HG03575 (cell line): ENCODE measurements at regions not wholly inside any gene's neighbourhood (a gene's known extent, or its start where the extent isn't known, plus 50 kb on each side); places are given as distances from the start of the nearest gene placed in this dataset.

Source experiments
- ATAC-seq: cut with Tn5 transposase; IDR thresholded peaks from one replicate; pipeline ENCODE4 v1.9.1; 2021; ENCODE audit not compliant: unreplicated experiment, insufficient number of reproducible peaks, low FRiP score; ENCODE audit errors: extremely low read depth

DNA sequence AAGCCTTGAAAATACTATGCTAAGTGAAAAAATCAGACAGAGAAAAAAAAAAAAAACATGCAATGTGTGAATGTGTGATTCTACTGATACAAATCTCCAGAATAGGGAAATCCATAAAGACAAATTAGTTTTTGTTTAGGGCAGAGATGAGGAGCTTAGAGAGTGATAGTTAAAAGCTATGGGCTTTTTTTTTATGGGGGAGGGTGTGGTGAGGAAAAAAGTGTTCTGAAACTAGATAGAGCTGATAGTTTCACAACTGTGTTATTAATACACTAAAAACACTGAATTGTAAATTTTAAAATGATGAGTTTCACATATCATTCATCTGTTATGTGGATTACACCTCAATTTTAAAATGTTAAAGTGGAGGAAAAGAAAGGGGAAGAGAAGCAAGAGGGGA, 228.3 kb upstream of the ZNF462 start:
- no peak for ATAC-seq

DNA sequence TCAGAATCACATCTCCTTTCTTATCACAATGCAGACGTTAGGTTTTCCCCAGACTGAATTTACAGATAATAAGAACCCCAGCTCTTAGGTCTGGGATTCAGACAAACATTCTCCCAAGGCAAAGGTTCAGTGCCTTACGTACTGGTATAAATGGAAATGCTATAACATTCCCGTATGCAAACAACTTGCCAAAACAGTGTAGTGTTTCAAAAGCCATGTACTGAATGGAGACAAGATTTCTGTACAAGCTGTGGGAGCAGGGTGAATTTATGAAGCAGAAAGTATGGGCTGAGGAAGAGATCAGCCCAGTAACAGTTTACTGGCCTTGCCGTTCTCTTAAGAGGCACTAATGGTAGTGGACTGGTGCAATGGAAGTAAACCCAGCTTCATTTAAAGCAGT, 225.5 kb upstream of the ZNF462 start:
- no peak for ATAC-seq

DNA sequence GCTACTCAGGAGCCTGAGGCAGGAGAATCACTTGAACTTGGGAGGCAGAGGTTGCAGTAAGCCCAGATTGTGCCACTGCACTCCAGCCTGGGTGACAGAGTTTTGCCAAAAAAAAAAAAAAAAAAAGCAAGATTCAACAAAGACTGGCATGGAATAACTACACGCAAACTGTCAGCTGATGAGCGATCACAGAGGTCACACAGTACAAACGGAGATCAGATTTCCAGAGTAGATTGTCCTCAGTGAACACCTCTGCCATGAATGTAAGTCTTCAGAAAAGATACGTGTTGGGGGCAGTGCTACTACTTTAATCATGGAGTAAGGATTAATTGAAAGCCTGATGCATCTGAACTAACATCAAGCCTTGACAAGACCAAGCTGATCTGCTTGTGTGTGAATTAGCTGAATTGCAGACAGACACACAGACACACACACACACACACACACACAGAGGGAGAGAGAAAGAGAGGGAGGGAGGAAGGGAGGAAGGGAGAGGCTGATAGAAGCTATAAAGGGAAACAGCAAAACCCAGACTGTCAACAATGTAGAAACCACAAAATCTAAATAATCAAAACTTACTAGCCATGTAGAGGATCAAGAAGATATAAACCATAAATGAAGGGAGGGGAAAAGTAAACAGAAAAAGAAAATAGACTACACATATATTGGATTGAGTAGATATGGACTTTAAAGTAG, 222.9 kb upstream of the ZNF462 start:
- ATAC-seq: no peak

DNA sequence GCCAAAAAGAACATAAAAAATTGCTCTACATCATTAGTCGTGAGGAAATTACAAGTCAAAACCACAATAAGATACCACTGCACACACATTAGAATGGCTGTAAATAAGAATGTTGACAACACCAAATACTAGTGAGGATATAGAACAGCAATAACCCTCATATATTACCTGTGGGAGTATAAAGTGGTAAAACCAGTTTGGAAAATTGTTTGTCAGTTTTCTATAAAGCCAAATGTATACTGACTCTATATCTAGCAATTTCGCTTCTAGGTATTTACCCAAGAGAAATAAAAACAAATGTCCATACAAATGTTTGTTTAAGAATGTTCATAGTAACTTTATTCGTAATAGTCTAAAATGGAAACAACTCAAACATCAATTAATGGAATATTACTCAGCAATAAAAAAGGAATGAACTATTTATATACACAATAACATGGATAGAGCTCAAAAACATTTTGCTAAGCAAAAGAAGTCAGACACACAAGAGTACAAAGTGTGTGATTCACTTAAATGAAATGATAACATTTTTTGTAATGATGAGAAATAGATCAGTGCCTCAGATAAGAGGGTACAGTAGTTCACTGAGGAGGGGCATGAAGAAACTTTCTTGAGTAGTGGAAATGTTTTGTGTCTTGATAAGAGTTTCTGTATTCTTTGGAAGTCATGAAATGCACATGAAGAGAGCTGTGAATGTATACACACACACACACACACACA, 219.6 kb upstream of the ZNF462 start:
- no peak for ATAC-seq

DNA sequence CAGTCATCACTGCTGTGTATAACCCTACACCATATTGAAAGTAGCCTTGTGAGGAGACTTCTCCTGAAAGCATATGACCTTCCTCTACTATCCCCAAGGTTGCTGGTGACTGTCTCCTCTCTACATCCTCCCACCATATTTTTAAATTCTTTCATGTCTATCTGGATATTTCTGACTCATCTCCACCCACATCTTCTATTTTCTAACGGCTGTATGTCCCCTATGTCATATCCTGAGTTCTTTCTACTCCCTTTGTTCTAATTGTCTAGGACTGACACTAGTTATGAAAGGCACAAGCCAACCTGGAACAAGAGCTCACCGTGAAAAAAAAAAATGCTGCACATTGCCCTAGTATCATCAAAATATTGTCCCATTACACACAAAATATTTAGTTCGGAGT, 218.3 kb upstream of the ZNF462 start:
- ATAC-seq: no peak

DNA sequence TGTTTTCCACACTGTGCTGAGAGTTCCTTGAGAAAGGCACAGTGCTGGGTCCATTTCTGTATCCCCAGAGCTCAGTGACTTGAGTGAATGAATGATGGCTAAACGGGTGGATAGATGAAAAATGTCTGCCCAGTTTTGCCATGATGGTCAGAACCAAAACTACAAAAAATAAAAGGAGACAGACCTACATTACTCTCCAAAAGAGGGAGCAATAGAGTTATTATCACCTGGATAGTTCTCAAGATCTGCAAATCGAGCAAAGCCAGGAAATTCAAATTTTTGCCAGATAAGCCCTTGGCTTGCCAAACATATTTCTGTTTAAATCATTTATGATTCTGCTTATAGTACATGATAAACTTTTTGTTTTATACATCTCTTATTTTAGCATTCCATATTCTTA, 214.2 kb upstream of the ZNF462 start:
- no peak for ATAC-seq

DNA sequence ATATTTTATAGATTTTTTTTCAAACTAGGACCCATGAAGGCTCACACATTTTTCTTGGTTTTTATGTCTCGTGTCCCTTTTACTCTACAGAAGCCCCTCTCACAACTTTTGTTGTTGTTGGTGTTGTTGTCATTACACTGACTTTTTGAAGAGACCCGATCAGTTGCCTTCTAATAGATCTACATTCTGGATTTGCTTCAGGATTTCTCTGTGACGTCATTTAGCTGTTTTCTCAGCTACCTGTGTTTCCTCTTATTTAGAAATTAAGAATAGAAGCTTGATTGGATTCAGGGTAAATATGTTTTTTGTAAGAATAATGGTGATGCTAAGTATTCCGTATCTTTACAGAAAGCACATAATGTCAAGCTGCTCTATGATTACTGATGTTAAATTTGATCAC, 213.3 kb upstream of the ZNF462 start:
- no peak for ATAC-seq

DNA sequence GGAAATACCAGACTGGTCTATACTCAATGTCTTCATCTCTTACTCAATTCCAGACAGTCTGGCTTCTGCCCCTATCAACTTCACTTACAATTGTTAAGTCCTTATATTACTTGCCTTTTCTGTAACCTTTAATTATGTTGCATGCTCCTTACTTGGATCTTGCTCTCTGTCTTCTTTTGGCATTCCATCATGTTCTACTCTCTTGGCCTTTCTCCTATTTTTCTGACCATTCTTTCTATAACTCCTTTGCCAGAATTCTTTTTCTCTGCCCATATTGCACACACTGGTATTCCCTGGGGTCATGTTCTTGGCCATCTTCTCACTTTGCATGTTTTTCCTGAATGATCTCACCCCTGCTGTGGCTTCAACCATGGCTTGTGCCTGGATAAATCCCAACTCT, 209.8 kb upstream of the ZNF462 start:
- no peak for ATAC-seq

DNA sequence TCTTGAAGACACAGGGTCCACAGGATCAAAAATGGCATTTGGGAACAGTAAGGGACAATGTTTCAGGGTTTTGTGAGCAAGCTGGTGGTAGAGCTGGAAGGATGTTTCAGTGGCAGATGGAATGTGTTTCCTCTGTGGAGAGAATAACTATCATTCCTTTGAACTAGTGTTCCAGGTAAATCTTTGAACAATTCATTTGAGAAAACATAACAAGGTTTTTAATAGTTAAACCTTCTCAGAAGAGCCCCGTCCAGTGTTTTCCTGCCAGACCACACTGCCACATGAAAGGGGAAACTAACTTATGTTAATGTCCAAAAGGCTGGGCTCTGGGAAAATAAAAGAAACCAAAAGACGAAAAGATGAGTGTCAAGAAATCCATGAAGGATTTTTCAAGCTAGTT, 207.0 kb upstream of the ZNF462 start:
- no peak for ATAC-seq

DNA sequence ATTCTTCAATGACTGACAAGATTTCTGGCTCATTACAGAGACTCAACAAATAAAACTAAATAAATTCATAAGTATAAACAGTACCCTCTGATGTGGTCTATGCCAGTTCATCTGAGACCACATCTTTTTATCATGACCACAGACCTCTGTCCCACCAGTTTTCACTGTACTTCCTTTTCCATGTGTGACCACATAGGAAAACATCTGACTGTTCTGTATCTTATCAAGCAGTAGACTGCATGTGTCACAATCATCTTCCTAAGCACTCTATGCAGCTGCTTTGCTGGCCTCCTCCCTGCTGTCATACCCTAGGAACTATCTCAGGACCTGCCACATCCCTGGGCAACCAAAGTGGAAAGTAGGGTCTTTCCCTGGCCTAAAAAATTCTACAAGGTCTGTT, 205.0 kb upstream of the ZNF462 start:
- no peak for ATAC-seq

DNA sequence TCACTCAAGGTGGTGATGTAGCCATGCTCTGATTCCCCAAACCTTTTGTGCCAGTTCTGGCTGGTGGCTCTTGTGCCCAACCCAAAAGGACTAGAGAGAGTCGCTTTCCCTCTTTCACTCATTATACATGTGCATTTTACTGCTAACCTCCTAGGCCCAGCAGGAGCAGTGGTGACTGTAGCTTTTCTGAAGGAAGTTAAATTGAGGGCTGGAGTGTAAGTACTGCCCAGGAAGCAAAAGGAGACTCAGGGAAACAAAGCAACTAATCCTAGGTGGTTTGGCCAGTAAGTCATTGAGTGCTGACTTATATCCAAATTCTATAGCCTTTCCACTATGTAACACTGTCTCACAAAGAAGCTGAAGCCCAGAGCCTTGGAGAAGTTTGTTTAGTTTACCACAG, 194.4 kb upstream of the ZNF462 start:
- ATAC-seq: no peak

DNA sequence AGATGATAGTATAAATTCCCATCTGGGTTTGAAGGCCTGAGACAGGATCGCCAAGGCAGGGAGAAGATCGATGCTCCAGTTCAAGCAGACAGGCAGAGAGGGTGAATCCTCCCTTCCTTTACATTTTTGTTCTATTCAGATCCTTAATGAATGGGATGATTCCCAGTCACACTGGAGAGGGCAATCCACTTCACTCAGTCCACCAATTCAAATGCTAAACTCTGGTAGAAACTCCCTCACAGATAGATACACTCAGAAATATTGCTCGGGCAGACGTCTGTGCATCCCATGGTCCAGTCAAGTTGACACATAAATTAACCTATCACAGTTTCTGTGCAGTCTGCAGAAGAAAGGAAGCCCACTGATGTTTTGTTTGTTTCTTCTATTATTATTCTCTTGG, 193.1 kb upstream of the ZNF462 start:
- no peak for ATAC-seq

DNA sequence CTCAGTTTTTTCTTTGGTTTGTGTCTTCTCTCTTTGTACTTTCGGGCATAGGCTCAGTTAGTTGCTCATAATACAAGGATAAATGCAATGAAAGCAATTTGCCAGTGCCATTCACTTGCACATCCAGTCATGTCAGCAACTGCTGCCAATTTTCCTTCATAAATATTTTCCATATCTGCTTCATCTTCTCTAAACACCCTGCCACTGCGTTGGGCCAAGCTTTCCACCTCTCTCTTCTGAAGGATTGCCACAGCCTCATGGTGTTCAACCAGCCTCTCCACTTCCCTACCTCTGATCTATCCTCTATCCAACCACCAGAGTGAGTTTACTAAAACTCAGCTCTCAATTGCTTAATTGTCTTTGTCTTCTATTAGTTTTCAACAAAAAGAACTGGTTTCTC, 192.5 kb upstream of the ZNF462 start:
- no peak for ATAC-seq

DNA sequence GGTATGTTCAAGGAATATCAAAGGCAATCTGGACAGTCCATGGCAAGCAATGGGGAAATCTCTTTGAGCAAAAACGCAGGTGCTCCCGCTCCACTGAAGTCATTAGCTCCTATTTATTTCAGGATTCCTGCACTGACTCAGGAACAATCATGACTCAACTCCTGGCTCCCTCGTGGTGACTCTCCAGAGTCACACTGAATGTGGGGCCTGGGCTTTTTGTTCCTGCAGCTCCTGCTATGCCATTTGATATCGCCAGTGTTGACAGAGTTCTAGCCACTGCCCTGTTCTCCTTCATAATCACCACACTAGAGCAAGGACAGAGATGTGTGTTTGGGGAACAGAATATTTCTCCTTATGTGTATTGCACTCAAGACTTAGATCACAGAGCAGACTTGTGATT, 187.2 kb upstream of the ZNF462 start:
- no peak for ATAC-seq

DNA sequence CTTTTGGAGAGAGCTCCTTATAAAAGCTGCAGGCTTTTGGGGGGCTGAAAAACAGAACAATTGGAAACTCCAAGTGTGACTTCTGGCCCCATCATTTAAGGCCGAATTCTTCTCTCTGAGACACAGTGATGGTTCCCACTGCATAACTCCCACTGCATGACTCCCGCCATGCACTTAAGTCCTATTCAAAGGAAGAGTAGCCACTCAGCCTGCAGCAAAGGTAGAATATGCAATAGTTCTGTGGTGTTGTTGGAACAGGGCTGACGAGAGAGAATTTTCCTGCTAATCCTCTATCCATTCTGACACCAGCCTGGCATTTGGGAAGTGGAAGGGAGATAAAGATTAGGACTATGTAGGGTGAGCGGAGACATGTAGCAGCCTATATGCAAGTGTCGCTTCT, 185.6 kb upstream of the ZNF462 start:
- no peak for ATAC-seq

DNA sequence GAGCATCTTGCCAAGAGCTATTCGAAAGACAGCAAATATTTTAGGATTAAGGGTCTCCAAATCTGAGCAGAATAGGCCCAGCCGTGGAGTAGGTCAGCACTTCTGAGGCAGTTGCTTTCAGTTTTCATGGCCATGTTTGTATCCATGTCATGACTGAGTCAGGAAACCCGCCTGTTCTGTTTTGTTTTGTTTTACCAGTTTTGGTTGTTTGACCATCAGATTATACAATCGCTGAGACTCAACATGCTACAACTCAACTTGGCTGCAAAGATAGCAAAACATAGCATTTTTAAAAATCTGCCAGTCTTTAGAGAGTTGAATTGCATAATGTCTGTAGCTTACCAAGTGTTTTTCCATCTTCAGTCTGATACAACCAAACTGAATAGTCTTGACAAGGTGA, 185.1 kb upstream of the ZNF462 start:
- ATAC-seq: no peak

DNA sequence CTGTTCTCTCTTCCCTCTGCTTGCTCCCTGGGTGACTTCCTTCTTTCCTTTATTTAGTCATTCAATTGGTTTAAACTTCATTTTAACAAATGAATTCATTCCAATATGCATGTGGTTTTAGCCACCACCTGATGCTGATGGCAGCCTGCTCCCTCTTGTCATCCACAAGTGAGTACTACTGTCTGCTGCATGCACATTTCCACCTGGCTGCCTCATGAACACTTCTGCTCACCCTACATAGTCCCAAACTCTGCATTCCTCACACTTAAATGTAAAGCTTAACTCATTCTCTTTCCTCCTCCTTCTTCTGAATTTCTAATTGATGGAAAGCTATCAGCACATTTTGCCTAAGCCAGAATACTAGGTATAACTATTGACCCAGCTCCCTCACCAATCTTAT, 184.7 kb upstream of the ZNF462 start:
- ATAC-seq: no peak

DNA sequence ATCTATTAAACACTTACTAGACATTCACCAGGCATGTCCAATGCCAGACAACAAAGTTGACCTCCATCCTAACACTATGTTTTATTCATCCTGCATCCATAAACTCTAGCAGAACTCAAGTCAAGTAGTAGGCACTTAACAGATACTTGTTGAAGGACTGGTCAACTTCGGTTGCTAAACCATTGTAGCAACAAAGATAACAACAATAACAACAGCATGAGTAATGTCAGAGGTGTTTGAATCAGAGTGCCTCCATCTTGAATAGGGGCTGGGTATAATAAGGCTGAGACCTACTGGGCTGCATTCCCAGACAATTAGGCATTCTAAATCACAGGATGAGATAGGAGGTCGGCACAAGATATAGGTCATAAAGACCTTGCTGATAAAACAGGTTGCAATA, 180.5 kb upstream of the ZNF462 start:
- no peak for ATAC-seq

DNA sequence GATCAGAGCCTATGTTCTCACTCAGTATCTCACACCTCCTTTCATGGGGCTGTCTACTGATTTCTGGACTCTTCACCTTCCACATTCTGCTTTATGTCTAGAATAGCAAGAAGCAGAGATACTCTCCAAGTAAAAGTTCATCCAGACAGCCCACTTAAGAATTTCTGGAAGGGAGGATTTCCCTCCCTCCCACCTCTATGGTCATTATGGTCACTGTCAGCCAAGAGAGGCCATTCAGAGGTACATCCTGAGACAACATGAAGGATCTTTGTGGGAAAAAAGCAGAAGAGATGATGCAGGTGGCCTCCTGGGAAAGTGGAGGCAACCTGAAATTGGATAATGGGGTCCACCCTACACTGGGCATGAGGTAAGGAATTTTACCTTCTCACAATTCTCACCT, 179.5 kb upstream of the ZNF462 start:
- ATAC-seq: no peak

DNA sequence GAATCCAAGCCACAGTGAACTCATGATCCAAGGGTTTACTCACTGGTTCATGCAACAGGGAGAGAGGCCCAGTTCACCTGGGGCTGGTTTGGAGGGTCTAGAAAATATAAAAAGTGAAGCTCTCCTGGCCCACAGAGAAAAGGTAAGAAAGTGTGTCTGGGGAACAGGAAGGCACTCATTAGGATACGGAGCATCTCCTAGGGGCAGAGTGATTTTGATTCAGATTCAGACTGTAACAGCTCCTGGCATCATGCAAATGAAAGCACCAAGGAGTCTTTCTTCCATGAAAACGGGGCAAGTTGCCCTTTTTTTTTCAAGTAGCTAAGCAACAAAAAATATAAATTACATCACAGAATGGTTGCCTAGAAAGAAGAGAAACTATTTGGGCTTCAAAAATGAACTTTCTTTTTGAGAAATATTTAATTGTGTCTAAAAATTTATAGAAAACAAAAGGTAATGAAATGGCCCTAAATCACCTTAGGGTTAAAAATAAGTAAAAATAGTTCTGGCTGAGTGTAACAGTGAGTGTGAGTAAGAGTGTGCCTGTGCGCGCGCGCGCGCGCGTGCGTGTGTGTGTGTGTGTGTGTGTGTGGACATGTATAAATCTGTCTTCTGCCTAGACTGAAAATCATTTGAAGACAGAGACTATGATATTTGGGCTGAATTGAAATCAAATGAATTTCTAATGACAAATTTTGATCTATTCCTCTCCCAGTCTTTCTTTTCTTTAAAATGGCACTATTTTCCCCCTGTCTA, 177.8 kb upstream of the ZNF462 start:
- no peak for ATAC-seq
